Mucosa of stomach (tissue), 1 donor: ENCODE measurements at regions not wholly inside any gene's neighbourhood (a gene's known extent, or its start where the extent isn't known, plus 50 kb on each side); places are given as distances from the start of the nearest gene placed in this dataset.

Experiments
- H3K27me3 ChIP-seq: one replicate; pipeline ENCODE4 v1.7.0; 2013; ENCODE audit warnings: mild to moderate bottlenecking, low read length; ENCODE audit not compliant: control insufficient read depth, insufficient read depth
- H3K36me3 ChIP-seq: one replicate; pipeline ENCODE4 v1.7.0; 2013; ENCODE audit warnings: low read length; ENCODE audit not compliant: control insufficient read depth, insufficient read depth
- H3K4me1 ChIP-seq: one replicate; pipeline ENCODE4 v1.7.0; 2013; ENCODE audit warnings: mild to moderate bottlenecking, low read length; ENCODE audit not compliant: control insufficient read depth, insufficient read depth
- H3K4me3 ChIP-seq: one replicate; pipeline ENCODE4 v1.7.0; 2013; ENCODE audit warnings: low read length
- H3K9ac ChIP-seq: one replicate; pipeline ENCODE4 v1.7.0; 2013; ENCODE audit warnings: mild to moderate bottlenecking, low read length, moderate library complexity
- H3K9me3 ChIP-seq: one replicate; pipeline ENCODE4 v1.7.0; 2013; ENCODE audit warnings: mild to moderate bottlenecking, low read length, moderate library complexity; ENCODE audit not compliant: control insufficient read depth
- donor health status: Pancreatic carcinoma.

GRCh38 chr3:73955494-73956070, 330.8 kb upstream of the PDZRN3 start:
- Histone ChIP-seq H3K9ac (no peak overlapping the region), H3K36me3 (no peaks in the 10 kb centered on the region), H3K4me1 (no peaks in the 10 kb centered on the region), H3K4me3 (no peak overlapping the region), H3K9me3 (no peaks in the 10 kb centered on the region), H3K27me3 (no peaks in the 10 kb centered on the region)

- H3K9me3 ChIP-seq, result no peaks in the 10 kb centered on the region
- no peaks in the 10 kb centered on the region for H3K36me3 ChIP-seq
- no peaks in the 10 kb centered on the region for H3K27me3 ChIP-seq
- H3K9ac ChIP-seq, result no peak overlapping the region
- no peaks in the 10 kb centered on the region for H3K4me1 ChIP-seq
- no peak overlapping the region for H3K4me3 ChIP-seq
Measured at GRCh38 chr3:73954506-73954905, 329.8 kb upstream of the PDZRN3 start.

GRCh38 chr3:73952781-73953180, 328.0 kb upstream of the PDZRN3 start:
- H3K9ac ChIP-seq, result no peak overlapping the region
- H3K36me3 ChIP-seq, result no peaks in the 10 kb centered on the region
- H3K4me1 ChIP-seq, result no peaks in the 10 kb centered on the region
- no peak overlapping the region for H3K4me3 ChIP-seq
- H3K9me3 ChIP-seq, result no peaks in the 10 kb centered on the region
- no peaks in the 10 kb centered on the region for H3K27me3 ChIP-seq

- H3K4me1 ChIP-seq, result no peaks in the 10 kb centered on the region
- no peaks in the 10 kb centered on the region for H3K27me3 ChIP-seq
- H3K9ac ChIP-seq, result no peak overlapping the region
- no peak overlapping the region for H3K4me3 ChIP-seq
- no peaks in the 10 kb centered on the region for H3K36me3 ChIP-seq
- no peaks in the 10 kb centered on the region for H3K9me3 ChIP-seq
Measured at GRCh38 chr3:73950865-73951558, 326.3 kb upstream of the PDZRN3 start.

GRCh38 chr3:73945541-73945940, 320.8 kb upstream of the PDZRN3 start:
- H3K4me1 ChIP-seq, result no peaks in the 10 kb centered on the region
- H3K4me3 ChIP-seq, result no peak overlapping the region
- no peaks in the 10 kb centered on the region for H3K27me3 ChIP-seq
- no peak overlapping the region for H3K9ac ChIP-seq
- no peaks in the 10 kb centered on the region for H3K36me3 ChIP-seq
- no peaks in the 10 kb centered on the region for H3K9me3 ChIP-seq

- Histone ChIP-seq H3K4me3 (no peak overlapping the region), H3K9me3 (no peaks in the 10 kb centered on the region), H3K36me3 (no peaks in the 10 kb centered on the region), H3K27me3 (no peaks in the 10 kb centered on the region), H3K9ac (no peak overlapping the region), H3K4me1 (no peaks in the 10 kb centered on the region)
Measured at GRCh38 chr3:73939985-73940384, 315.2 kb upstream of the PDZRN3 start.

- Histone ChIP-seq H3K4me1 (no peaks in the 10 kb centered on the region), H3K9ac (no peak overlapping the region), H3K4me3 (no peak overlapping the region), H3K27me3 (no peaks in the 10 kb centered on the region), H3K36me3 (no peaks in the 10 kb centered on the region), H3K9me3 (no peaks in the 10 kb centered on the region)
Measured at GRCh38 chr3:73933585-73933984, 308.8 kb upstream of the PDZRN3 start.

GRCh38 chr3:73927203-73927570, 302.4 kb upstream of the PDZRN3 start:
- Histone ChIP-seq H3K4me1 (no peaks in the 10 kb centered on the region), H3K9ac (no peak overlapping the region), H3K27me3 (no peaks in the 10 kb centered on the region), H3K4me3 (no peak overlapping the region), H3K36me3 (no peaks in the 10 kb centered on the region), H3K9me3 (no peaks in the 10 kb centered on the region)

GRCh38 chr3:73926360-73927202, 301.8 kb upstream of the PDZRN3 start:
- Histone ChIP-seq H3K36me3 (no peaks in the 10 kb centered on the region), H3K4me1 (no peaks in the 10 kb centered on the region), H3K9ac (no peak overlapping the region), H3K9me3 (no peaks in the 10 kb centered on the region), H3K27me3 (no peaks in the 10 kb centered on the region), H3K4me3 (no peak overlapping the region)

- Histone ChIP-seq H3K9me3 (no peaks in the 10 kb centered on the region), H3K9ac (no peak overlapping the region), H3K27me3 (no peaks in the 10 kb centered on the region), H3K36me3 (no peaks in the 10 kb centered on the region), H3K4me1 (no peaks in the 10 kb centered on the region), H3K4me3 (no peak overlapping the region)
Measured at GRCh38 chr3:73925011-73925410, 300.3 kb upstream of the PDZRN3 start.

- H3K36me3 ChIP-seq, result no peaks in the 10 kb centered on the region
- no peak overlapping the region for H3K9ac ChIP-seq
- H3K4me1 ChIP-seq, result no peaks in the 10 kb centered on the region
- H3K4me3 ChIP-seq, result no peak overlapping the region
- H3K9me3 ChIP-seq, result no peaks in the 10 kb centered on the region
- no peaks in the 10 kb centered on the region for H3K27me3 ChIP-seq
Measured at GRCh38 chr3:73924048-73924447, 299.3 kb upstream of the PDZRN3 start.

GRCh38 chr3:73917643-73918042, 292.9 kb upstream of the PDZRN3 start:
- Histone ChIP-seq H3K4me1 (no peaks in the 10 kb centered on the region), H3K4me3 (no peak overlapping the region), H3K9ac (no peak overlapping the region), H3K9me3 (no peaks in the 10 kb centered on the region), H3K36me3 (no peaks in the 10 kb centered on the region), H3K27me3 (no peaks in the 10 kb centered on the region)
